Rectal smooth muscle tissue (tissue), 1 donor: ENCODE measurements at regions not wholly inside any gene's neighbourhood (a gene's known extent, or its start where the extent isn't known, plus 50 kb on each side); places are given as distances from the start of the nearest gene placed in this dataset.

Source experiments
- H3K27ac ChIP-seq: one replicate; pipeline ENCODE4 v1.7.0; 2013; ENCODE audit warnings: low read depth, low read length, inconsistent platforms
- H3K27me3 ChIP-seq: one replicate; pipeline ENCODE4 v1.7.0; 2013; ENCODE audit warnings: low read length; ENCODE audit not compliant: control insufficient read depth, insufficient read depth
- H3K36me3 ChIP-seq: one replicate; pipeline ENCODE4 v1.7.0; 2013; ENCODE audit warnings: low read length; ENCODE audit not compliant: control insufficient read depth, insufficient read depth
- H3K4me1 ChIP-seq: one replicate; pipeline ENCODE4 v1.7.0; 2013; ENCODE audit warnings: low read length; ENCODE audit not compliant: control insufficient read depth, insufficient read depth
- H3K4me3 ChIP-seq: one replicate; pipeline ENCODE4 v1.7.0; 2013; ENCODE audit warnings: low read length
- H3K9ac ChIP-seq: one replicate; pipeline ENCODE4 v1.7.0; 2013; ENCODE audit warnings: low read length

GRCh38 chr9:87076825-87077224, 129.5 kb upstream of the GAS1 start:
- H3K27me3 ChIP-seq, result no peaks in the 10 kb centered on the region
- H3K36me3 ChIP-seq, result no peaks in the 10 kb centered on the region
- H3K4me3 ChIP-seq, result no peak overlapping the region
- H3K27ac ChIP-seq, result no peak overlapping the region
- peaks cover 9% of the 10 kb centered on the region for H3K4me1 ChIP-seq
- H3K9ac ChIP-seq, result no peak overlapping the region

- no peak overlapping the region for H3K9ac ChIP-seq
- H3K4me3 ChIP-seq, result no peak overlapping the region
- H3K36me3 ChIP-seq, result no peaks in the 10 kb centered on the region
- H3K4me1 ChIP-seq, result peaks cover 9% of the 10 kb centered on the region
- no peak overlapping the region for H3K27ac ChIP-seq
- H3K27me3 ChIP-seq, result no peaks in the 10 kb centered on the region
These were observed 130.7 kb upstream of the GAS1 start for GRCh38 chr9:87077986-87078385.

GRCh38 chr9:87080512-87081264, 133.4 kb upstream of the GAS1 start:
- Histone ChIP-seq H3K36me3 (no peaks in the 10 kb centered on the region), H3K4me3 (no peak overlapping the region), H3K4me1 (peaks cover 7% of the 10 kb centered on the region), H3K9ac (no peak overlapping the region), H3K27ac (peak overlapping the region; percentile 55), H3K27me3 (no peaks in the 10 kb centered on the region)

GRCh38 chr9:87081503-87081902, 134.2 kb upstream of the GAS1 start:
- H3K27me3 ChIP-seq, result no peaks in the 10 kb centered on the region
- H3K36me3 ChIP-seq, result no peaks in the 10 kb centered on the region
- peak overlapping the region; percentile 55 for H3K27ac ChIP-seq
- peaks cover 7% of the 10 kb centered on the region for H3K4me1 ChIP-seq
- H3K9ac ChIP-seq, result no peak overlapping the region
- H3K4me3 ChIP-seq, result no peak overlapping the region

- no peak overlapping the region for H3K4me3 ChIP-seq
- H3K4me1 ChIP-seq, result peaks cover 2% of the 10 kb centered on the region
- no peaks in the 10 kb centered on the region for H3K27me3 ChIP-seq
These were observed 136.7 kb upstream of the GAS1 start for GRCh38 chr9:87083986-87084385.

GRCh38 chr9:87084407-87084806, 137.1 kb upstream of the GAS1 start:
- Histone ChIP-seq H3K4me3 (no peak overlapping the region), H3K27ac (no peak overlapping the region), H3K9ac (no peak overlapping the region), H3K27me3 (no peaks in the 10 kb centered on the region), H3K4me1 (peaks cover 2% of the 10 kb centered on the region), H3K36me3 (no peaks in the 10 kb centered on the region)

More at GRCh38 chr9:87083986-87084385, 136.7 kb upstream of the GAS1 start:
- Histone ChIP-seq H3K9ac (no peak overlapping the region), H3K27ac (no peak overlapping the region), H3K36me3 (no peaks in the 10 kb centered on the region)

- Histone ChIP-seq H3K4me3 (no peak overlapping the region), H3K4me1 (peaks cover 2% of the 10 kb centered on the region), H3K9ac (no peak overlapping the region), H3K27ac (no peak overlapping the region), H3K36me3 (no peaks in the 10 kb centered on the region), H3K27me3 (no peaks in the 10 kb centered on the region)
These were observed 137.8 kb upstream of the GAS1 start for GRCh38 chr9:87085073-87085472.

GRCh38 chr9:87085521-87085920, 138.2 kb upstream of the GAS1 start:
- Histone ChIP-seq H3K27ac (no peak overlapping the region), H3K4me1 (peaks cover 2% of the 10 kb centered on the region), H3K27me3 (no peaks in the 10 kb centered on the region), H3K4me3 (no peak overlapping the region), H3K9ac (no peak overlapping the region), H3K36me3 (no peaks in the 10 kb centered on the region)

- H3K4me1 ChIP-seq, result no peaks in the 10 kb centered on the region
- no peaks in the 10 kb centered on the region for H3K27me3 ChIP-seq
- no peak overlapping the region for H3K27ac ChIP-seq
- no peak overlapping the region for H3K4me3 ChIP-seq
- no peak overlapping the region for H3K9ac ChIP-seq
- H3K36me3 ChIP-seq, result no peaks in the 10 kb centered on the region
These were observed 139.0 kb upstream of the GAS1 start for GRCh38 chr9:87086221-87086818.

- Histone ChIP-seq H3K27ac (no peak overlapping the region), H3K4me1 (no peaks in the 10 kb centered on the region), H3K36me3 (no peaks in the 10 kb centered on the region), H3K27me3 (no peaks in the 10 kb centered on the region), H3K4me3 (no peak overlapping the region), H3K9ac (no peak overlapping the region)
These were observed 139.9 kb upstream of the GAS1 start for GRCh38 chr9:87087197-87087596.

GRCh38 chr9:87088192-87088591, 140.9 kb upstream of the GAS1 start:
- Histone ChIP-seq H3K4me1 (no peaks in the 10 kb centered on the region), H3K9ac (no peak overlapping the region), H3K27ac (no peak overlapping the region), H3K4me3 (no peak overlapping the region), H3K27me3 (no peaks in the 10 kb centered on the region), H3K36me3 (no peaks in the 10 kb centered on the region)

GRCh38 chr9:87088621-87089365, 141.5 kb upstream of the GAS1 start:
- Histone ChIP-seq H3K4me1 (no peaks in the 10 kb centered on the region), H3K9ac (no peak overlapping the region), H3K36me3 (no peaks in the 10 kb centered on the region), H3K27ac (no peak overlapping the region), H3K4me3 (no peak overlapping the region), H3K27me3 (no peaks in the 10 kb centered on the region)
